HG02840 (cell line): ENCODE measurements at regions not wholly inside any gene's neighbourhood (a gene's known extent, or its start where the extent isn't known, plus 50 kb on each side); places are given as distances from the start of the nearest gene placed in this dataset.

ENCODE experiments used
- ATAC-seq: cut with Tn5 transposase; IDR thresholded peaks from one replicate; pipeline ENCODE4 v1.9.1; 2021; ENCODE audit warnings: mild to moderate bottlenecking, moderate library complexity, moderate number of reproducible peaks; ENCODE audit not compliant: unreplicated experiment, low FRiP score

GRCh38 chr5:29654954-29655353 lies 1538.5 kb upstream of the CDH6 start:
- no peak for ATAC-seq

DNA sequence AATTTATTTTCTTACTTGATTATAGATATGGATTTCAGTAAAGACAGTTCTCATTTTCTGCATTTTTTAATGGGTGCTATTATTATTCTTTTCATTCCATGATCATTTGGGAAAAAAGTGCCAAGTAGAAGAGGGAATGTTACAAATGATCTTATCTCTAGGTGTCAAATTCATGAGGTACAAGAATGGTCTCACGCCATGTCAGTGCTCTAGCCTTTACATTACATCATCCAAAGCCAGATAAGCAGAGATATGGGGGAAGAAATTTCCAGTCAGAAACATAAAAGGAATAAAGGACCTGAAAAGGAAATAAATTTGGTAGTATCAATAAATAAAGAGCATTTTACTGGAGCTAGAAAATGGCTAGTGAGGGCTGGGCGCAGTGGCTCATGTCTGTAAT lies 1544.2 kb upstream of the CDH6 start:
- ATAC-seq = no peak

GRCh38 chr5:29642601-29643000 lies 1550.9 kb upstream of the CDH6 start:
- ATAC-seq = no peak

GRCh38 chr5:29614206-29614605 lies 1579.3 kb upstream of the CDH6 start:
- ATAC-seq = no peak

GRCh38 chr5:29588236-29588635 lies 1605.2 kb upstream of the CDH6 start:
- ATAC-seq = no peak

DNA sequence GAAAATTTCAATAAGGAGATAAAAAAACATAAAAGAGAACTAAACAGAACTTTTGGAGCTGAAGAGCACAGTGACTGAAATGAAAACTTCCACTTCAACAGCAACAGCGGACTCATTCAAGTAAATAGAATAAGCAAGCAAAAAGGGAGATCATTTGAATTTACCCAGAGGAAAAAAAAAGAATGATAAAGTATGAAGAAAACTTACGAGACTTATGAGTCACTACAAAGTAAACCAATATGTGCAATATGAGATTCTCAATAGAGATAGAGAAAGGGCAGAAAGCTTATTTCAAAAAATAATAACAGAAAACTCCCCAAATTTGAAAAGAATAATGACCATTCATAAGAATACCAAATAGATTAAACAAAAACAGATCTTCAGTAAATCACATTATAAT lies 1605.7 kb upstream of the CDH6 start:
- no peak for ATAC-seq

DNA sequence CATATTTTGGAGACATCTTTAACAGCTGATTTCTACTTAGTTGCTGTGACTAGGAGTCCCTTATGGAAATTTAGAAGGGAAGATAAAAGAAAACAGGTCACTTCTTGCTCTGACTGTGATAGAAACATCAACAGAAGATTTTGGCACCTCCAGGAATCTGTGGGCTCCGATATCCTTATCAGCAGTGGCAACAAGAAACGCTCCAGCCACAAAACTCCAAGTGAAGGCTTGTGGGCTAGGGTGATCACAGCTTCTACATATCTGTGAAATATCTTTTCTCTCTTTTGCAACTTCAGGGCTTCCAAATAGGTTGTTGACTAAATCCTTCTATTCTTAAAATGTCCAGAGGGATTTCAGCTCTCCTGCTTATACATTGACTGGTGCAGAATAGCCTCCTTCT lies 1625.5 kb upstream of the CDH6 start:
- no peak for ATAC-seq

DNA sequence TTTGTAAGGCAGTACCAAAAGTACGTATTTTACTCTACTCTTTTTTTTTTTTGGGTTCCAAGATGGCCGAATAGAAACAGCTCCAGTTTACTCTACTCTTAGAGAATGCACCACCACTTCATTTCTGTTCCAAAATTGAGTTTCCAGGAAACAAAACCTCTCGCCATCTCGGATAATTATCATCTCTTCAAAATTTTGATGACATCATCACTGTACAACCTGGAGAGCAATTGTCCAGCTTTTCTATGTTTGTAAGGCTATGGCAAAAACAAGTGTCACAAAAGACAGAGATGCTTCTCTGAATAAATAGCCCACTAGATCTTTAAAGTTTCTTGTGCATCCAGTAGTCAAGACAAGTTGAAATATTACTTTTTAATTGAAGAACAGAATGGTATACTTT lies 1631.9 kb upstream of the CDH6 start:
- no peak for ATAC-seq

GRCh38 chr5:29550523-29550922 lies 1643.0 kb upstream of the CDH6 start:
- ATAC-seq = no peak

DNA sequence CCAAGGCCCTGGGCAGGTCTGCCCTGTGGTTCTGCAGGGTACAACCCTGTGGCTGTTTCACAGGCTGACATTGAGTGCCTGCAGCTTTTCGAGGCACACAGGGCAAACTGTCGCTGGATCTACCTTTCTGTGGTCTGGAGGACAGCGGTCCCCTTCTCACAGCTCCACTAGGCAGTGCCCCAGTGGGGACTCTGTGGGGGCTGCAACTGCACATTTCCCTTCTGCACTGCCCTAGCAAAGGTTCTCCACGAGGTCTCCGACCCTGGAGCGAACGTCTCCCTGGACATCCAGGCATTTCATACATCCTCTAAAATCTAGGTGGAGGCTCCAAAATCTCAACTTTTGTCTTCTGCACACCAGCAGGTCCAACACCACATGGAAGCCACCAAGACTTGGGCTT lies 1645.2 kb upstream of the CDH6 start:
- no peak for ATAC-seq

DNA sequence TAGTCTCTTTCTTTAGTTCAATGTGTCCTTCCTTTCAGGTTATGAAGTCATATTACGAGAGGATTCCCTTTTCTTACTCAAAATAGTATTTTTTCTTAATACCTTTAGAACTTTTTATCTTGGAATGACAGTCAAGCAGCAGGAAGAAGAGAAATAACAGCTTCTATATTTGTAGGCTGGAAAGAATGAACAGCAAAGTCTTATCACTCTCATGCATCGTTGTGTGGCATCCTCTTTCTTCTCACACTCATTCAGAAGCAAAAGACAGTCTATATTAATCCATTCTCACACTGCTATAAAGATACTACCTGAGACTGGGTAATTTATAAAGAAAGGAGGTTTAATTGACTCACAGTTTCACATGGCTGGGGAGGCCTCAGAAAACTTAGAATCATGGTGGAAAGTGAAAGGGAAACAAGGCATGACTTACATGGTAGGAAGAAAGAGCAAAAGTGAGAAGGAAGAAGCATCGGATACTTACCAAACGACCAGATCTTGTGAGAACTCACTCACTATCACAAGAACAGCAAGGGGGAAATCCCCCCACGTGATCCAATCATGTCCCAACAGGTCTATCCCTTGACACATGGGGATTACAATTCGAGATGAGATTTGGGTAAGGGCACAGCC lies 1646.1 kb upstream of the CDH6 start:
- no peak for ATAC-seq

DNA sequence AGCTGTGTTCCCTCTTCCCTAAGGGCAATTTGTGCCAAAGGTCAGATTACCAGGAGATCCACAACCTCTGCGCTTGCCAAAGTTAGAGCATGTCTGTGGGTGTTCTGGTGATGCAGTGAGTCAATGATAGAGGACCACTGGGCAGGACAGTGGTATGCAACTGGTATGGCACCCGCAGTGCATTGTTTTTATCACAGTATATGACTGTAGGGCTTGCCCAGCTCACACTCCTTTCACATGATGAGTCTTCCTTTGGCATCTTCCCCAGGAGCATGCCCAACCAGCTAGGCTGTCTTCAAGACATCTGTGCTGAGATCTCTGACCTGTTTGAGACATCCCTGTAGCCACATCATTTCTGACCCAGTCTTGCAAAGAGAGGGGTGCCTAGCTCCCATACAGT lies 1650.0 kb upstream of the CDH6 start:
- ATAC-seq = no peak

DNA sequence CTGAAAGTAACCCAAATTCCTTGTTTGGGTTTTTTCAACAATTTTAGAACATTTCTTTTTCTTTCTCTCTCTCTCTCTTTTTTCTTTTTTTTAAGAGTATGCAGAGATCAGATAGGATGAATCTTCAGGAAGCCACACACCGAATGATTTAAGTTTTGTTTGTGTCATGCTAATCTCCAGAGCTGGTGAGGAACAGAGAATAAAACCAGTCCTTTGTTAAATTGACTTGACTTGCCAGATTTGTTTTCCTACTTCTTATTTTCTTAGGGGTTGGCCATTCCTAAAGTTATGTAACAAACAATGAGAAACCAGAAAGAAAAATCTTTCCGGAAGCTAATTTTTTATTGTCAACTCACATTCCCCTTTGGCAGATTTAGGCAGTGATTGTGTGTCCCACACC lies 1669.3 kb upstream of the CDH6 start:
- no peak for ATAC-seq

DNA sequence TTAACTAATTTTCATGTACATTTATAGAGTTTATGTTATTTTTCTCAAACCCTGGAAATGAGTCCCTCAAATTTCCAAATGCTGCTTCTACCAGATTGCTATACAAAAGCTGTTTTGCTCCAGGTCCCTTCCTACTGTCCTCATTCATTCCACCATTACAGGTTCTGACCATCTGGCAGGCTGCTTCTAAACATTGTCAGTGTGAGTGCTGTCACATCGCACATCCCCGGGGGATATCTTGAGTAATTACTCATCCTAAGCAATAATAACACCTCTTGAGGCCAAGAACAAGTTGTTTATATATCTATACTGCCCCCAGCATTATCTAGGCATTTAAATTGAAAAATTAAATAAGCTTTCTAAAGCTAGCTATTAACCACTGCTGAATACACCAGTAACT lies 1675.3 kb upstream of the CDH6 start:
- ATAC-seq = no peak

DNA sequence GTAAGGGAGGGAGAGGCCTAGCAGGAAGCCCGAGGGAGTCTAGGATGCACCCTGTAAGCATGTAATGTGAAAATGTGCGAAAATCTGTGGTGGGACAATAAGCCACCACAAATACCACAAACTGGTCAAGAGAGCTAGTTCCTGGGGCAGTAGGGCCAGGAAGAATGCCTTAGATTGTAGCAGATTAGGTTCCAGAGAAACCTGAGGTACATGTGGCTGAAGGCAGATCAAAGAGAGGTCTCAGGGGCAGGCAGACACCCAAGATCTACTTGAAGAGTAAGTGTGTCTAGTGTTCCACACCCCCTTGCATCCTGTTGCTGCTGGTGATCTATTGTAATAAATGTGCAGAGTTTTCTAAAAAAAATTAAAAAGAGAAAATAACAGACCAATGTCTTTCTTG lies 1677.3 kb upstream of the CDH6 start:
- no peak for ATAC-seq

- no peak for ATAC-seq
Measured at GRCh38 chr5:29508131-29508530, 1685.4 kb upstream of the CDH6 start.

DNA sequence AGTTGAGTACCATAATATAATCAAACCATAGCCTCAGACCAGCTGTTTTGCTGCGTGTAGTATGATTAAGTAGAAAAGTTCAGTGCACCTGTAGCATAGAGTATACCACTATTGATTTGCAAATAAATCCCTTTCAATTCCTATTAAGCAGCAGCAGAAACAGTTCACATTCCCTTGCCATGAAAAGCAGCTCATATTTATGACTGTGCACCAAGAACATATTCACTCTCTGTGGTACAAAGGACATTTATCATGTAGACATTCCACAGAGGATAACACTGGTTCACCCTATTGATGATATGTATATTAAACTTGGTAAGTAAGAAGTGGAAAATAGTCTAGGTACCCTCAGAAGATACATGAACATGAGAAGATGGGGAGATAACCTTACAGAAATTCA lies 1689.1 kb upstream of the CDH6 start:
- no peak for ATAC-seq

GRCh38 chr5:29498860-29499259 lies 1694.6 kb upstream of the CDH6 start:
- no peak for ATAC-seq

DNA sequence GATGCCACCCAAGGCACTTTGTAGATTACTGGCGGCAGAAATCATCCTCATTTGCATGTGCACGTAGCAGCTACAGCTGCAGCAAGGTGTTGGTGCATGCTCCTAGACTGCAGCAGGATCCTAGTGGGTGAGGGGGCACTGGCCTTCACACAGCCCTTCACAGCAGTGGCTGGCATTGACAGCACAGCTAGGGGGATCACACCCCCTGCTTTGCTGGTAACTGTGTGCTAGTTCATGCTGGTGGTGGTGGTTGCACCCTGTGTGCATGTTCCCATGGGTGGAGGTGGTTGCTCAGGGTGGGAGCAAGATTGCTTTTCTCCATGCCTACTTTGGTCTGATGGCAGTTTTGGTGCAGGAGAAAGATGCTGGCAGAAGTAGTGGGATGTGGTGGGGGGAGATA lies 1695.1 kb upstream of the CDH6 start:
- no peak for ATAC-seq

DNA sequence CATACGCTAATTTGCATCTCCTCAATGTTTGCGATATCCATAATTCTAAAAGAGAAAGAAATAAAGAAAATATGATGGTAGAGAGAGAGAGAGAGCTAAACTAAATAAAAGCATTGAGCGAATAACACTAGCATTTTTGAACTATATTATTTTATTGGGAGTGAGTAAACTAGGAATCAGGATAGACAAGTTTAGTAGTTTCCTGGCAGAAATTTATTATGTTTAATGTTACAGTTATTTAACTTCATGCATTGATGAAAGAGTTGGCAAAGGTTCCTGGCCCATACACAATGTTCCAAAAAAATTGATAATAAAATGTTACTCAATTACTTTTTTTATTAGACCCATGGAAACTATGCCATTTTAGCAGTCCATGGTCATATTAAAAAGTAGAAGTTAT lies 1708.2 kb upstream of the CDH6 start:
- ATAC-seq = no peak

DNA sequence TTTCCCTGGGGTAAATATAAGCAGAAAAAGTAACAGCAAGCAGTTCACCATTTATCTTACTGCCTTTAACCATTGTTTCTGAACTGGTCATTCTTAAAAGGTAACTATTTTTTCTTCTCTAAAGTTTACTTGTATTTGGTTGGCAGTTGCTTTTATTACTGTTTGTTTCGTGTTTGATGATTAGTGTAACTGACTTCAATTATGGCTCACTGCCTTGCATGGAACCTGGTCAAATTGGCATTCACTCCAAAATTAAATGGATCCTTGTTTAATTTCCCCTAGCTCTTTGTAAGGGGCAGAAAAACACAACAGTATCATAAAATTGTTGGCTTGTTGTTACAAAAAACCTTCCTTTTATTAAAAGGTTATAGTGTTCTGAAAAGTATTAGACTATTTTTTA lies 1723.9 kb upstream of the CDH6 start:
- ATAC-seq = no peak

- no peak for ATAC-seq
Measured at GRCh38 chr5:29462241-29462640, 1731.2 kb upstream of the CDH6 start.

DNA sequence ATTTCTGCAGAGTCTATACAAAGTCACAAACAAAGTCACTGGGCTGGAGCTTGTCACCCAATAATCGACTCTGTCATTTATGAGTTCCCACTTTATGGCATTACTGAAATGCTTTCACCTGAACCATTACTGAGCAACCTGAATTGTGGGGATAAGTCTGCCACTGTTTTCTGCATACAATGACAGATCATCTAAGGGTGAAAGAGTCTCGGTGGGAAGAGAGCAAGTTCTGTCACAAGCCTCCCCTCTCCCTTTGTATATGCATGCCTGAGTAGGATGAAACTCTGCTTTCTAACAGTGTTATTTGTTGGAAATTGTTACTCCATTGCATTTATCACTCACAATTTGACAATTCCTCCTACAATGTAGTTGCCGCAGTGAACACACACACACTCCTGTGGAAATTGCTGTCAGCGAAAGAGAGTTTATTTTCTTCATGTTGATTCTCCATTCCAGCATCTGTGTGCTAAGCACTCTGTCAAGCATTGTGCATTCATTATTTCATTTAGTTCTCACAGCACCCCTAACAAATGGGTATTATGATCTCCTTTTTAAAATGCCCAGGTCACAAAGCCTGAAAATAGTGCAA lies 1732.4 kb upstream of the CDH6 start:
- no peak for ATAC-seq
